ENCODE measurements at regions not wholly inside any gene's neighbourhood (a gene's known extent, or its start where the extent isn't known, plus 50 kb on each side); places are given as distances from the start of the nearest gene placed in this dataset.

GRCh38 chr11:112516755-112517154 is 256.1 kb upstream of the PLET1 start:
- TF ChIP-seq CTCF (IDR thresholded peaks at IDR 0.05; ENCODE audit: low read depth, low read length), result no peak
- no peak for TF ChIP-seq EZH2phosphoT487 (IDR thresholded peaks at IDR 0.05; ENCODE audit: low read depth)

All from OCI-LY3 (cell line).